B cell (primary cell): ENCODE measurements at regions not wholly inside any gene's neighbourhood (a gene's known extent, or its start where the extent isn't known, plus 50 kb on each side); places are given as distances from the start of the nearest gene placed in this dataset.

Experiments
- EZH2 ChIP-seq: IDR thresholded peaks from 2 replicates; pipeline ENCODE4 v1.6.1; 2012; ENCODE audit warnings: borderline replicate concordance, low read depth, mild to moderate bottlenecking, moderate library complexity, low read length; ENCODE audit not compliant: insufficient read depth, poor library complexity, severe bottlenecking
- TF ChIP-seq, protein P1 (sequence below): fragments of 200-600 bp; IDR thresholded peaks from one replicate; pipeline ENCODE4 v1.8.0; 2022; ENCODE audit warnings: antibody characterized with exemption, mild to moderate bottlenecking

DNA sequence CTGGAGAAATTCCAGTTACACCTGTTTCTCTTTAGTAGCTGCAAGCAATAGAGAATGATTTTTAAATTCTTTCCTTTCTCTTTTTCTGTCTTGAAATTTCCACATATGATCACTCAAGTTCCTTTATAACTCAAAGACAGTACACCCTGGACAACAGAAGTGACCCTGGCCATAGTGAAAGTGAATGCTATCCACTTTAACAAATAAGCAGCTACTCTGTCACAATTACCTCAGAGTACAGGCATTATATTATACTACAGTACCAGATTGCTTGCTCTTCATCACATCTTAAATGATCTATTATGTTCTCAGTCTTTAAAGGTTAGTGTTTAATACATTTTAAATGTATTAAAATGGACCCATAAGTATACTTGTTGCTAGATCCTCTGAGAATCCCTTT is 136.2 kb downstream of the KLF12 start:
- TF ChIP-seq, protein P1, sequence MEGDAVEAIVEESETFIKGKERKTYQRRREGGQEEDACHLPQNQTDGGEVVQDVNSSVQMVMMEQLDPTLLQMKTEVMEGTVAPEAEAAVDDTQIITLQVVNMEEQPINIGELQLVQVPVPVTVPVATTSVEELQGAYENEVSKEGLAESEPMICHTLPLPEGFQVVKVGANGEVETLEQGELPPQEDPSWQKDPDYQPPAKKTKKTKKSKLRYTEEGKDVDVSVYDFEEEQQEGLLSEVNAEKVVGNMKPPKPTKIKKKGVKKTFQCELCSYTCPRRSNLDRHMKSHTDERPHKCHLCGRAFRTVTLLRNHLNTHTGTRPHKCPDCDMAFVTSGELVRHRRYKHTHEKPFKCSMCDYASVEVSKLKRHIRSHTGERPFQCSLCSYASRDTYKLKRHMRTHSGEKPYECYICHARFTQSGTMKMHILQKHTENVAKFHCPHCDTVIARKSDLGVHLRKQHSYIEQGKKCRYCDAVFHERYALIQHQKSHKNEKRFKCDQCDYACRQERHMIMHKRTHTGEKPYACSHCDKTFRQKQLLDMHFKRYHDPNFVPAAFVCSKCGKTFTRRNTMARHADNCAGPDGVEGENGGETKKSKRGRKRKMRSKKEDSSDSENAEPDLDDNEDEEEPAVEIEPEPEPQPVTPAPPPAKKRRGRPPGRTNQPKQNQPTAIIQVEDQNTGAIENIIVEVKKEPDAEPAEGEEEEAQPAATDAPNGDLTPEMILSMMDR, result no peak
- no peak for TF ChIP-seq EZH2
